ENCODE measurements at regions not wholly inside any gene's neighbourhood (a gene's known extent, or its start where the extent isn't known, plus 50 kb on each side); places are given as distances from the start of the nearest gene placed in this dataset.

GRCh38 chr13:32938907-32939306, 77.3 kb upstream of the KL start:
- intact Hi-C loops (cut with micrococcal nuclease; ENCODE audit: unreplicated experiment) = no loop called here
- CTCF ChIA-PET = interaction anchor here (0.7 kb wide), 1 partner anchor 333 kb away, joined by 5 read pairs; no protein-coding TSS in a partner anchor
- no peaks in the 10 kb centered on the region for H3K9me3 Mint-ChIP-seq (ENCODE audit: unreplicated experiment)

GRCh38 chr13:32940601-32941000, 75.6 kb upstream of the KL start:
- no peaks in the 10 kb centered on the region for H3K4me1 Mint-ChIP-seq (ENCODE audit: low read depth, unreplicated experiment)
- Histone ChIP-seq H3K4me3 (ENCODE audit: low read depth, low read length) (no peak overlapping the region), H3K4me1 (no peaks in the 10 kb centered on the region), H3K9me3 (peaks cover 4% of the 10 kb centered on the region; the same call in 1 of the 2 replicates), H3K36me3 (ENCODE audit: control insufficient read depth, insufficient read depth, low read length) (no peaks in the 10 kb centered on the region), H3K27me3 (replicated peaks; ENCODE audit: control insufficient read depth, insufficient read depth, low read length) (no peaks in the 10 kb centered on the region)
- no peaks in the 10 kb centered on the region for H3K27me3 Mint-ChIP-seq (ENCODE audit: insufficient read depth, unreplicated experiment)
- H3K4me3 Mint-ChIP-seq (ENCODE audit: unreplicated experiment) = no peak overlapping the region
- H3K36me3 Mint-ChIP-seq (ENCODE audit: insufficient read depth, unreplicated experiment) = no peaks in the 10 kb centered on the region
- H3K27ac Mint-ChIP-seq (ENCODE audit: unreplicated experiment) = no peak overlapping the region
- no peak for DNase-seq
- ChIA-PET CTCF (no interaction called here), POLR2A (no interaction called here)
- BruUV-seq (replicated peaks) = no TSS peak
- peaks cover 13% of the 10 kb centered on the region for H3K9me3 Mint-ChIP-seq (ENCODE audit: unreplicated experiment)
- intact Hi-C loops (cut with micrococcal nuclease; ENCODE audit: unreplicated experiment) = no loop called here
- no peak for TF ChIP-seq CTCF (IDR thresholded peaks at IDR 0.05; ENCODE audit: insufficient read depth in 1 of 2, low read depth in 1 of 2, low read length in 1 of 2, severe bottlenecking in 1 of 2, unreplicated experiment in 1 of 2)

More at GRCh38 chr13:32938907-32939306, 77.3 kb upstream of the KL start:
- H3K36me3 ChIP-seq (ENCODE audit: control insufficient read depth, insufficient read depth, low read length) = no peaks in the 10 kb centered on the region
- POLR2A ChIA-PET = interaction anchor here (0.5 kb wide), 1 partner anchor 992 kb away, joined by 3 read pairs; no protein-coding TSS in a partner anchor
- no peaks in the 10 kb centered on the region for H3K27me3 ChIP-seq (replicated peaks; ENCODE audit: control insufficient read depth, insufficient read depth, low read length)
- Mint-ChIP-seq H3K36me3 (ENCODE audit: insufficient read depth, unreplicated experiment) (no peaks in the 10 kb centered on the region), H3K4me1 (ENCODE audit: low read depth, unreplicated experiment) (no peaks in the 10 kb centered on the region), H3K27ac (ENCODE audit: unreplicated experiment) (no peak overlapping the region), H3K27me3 (ENCODE audit: insufficient read depth, unreplicated experiment) (no peaks in the 10 kb centered on the region), H3K4me3 (ENCODE audit: unreplicated experiment) (no peak overlapping the region)
- TF ChIP-seq CTCF (IDR thresholded peaks at IDR 0.05; ENCODE audit: insufficient read depth in 1 of 2, low read depth in 1 of 2, low read length in 1 of 2, severe bottlenecking in 1 of 2, unreplicated experiment in 1 of 2) = no peak
- H3K4me1 ChIP-seq = no peaks in the 10 kb centered on the region
- no peak overlapping the region for H3K4me3 ChIP-seq (ENCODE audit: low read depth, low read length)
- no TSS peak for BruUV-seq (replicated peaks)
- peaks cover 4% of the 10 kb centered on the region; the same call in 1 of the 2 replicates for H3K9me3 ChIP-seq
- no peak for DNase-seq

- ChIA-PET POLR2A (no interaction called here), CTCF (no interaction called here)
- Histone ChIP-seq H3K9me3 (peaks cover 4% of the 10 kb centered on the region; the same call in 1 of the 2 replicates), H3K4me3 (ENCODE audit: low read depth, low read length) (no peak overlapping the region), H3K36me3 (ENCODE audit: control insufficient read depth, insufficient read depth, low read length) (no peaks in the 10 kb centered on the region), H3K27me3 (replicated peaks; ENCODE audit: control insufficient read depth, insufficient read depth, low read length) (no peaks in the 10 kb centered on the region), H3K4me1 (no peaks in the 10 kb centered on the region)
- TF ChIP-seq CTCF (IDR thresholded peaks at IDR 0.05; ENCODE audit: insufficient read depth in 1 of 2, low read depth in 1 of 2, low read length in 1 of 2, severe bottlenecking in 1 of 2, unreplicated experiment in 1 of 2) = no peak
- Mint-ChIP-seq H3K27me3 (ENCODE audit: insufficient read depth, unreplicated experiment) (no peaks in the 10 kb centered on the region), H3K4me1 (ENCODE audit: low read depth, unreplicated experiment) (no peaks in the 10 kb centered on the region), H3K4me3 (ENCODE audit: unreplicated experiment) (no peak overlapping the region), H3K36me3 (ENCODE audit: insufficient read depth, unreplicated experiment) (no peaks in the 10 kb centered on the region), H3K27ac (ENCODE audit: unreplicated experiment) (no peak overlapping the region), H3K9me3 (ENCODE audit: unreplicated experiment) (peaks cover 18% of the 10 kb centered on the region)
- no peak for DNase-seq
- intact Hi-C loops (cut with micrococcal nuclease; ENCODE audit: unreplicated experiment) = no loop called here
- no TSS peak for BruUV-seq (replicated peaks)
Measured at GRCh38 chr13:32941368-32941767, 74.9 kb upstream of the KL start.

All from Caco-2 (cell line).